ENCODE measurements at regions not wholly inside any gene's neighbourhood (a gene's known extent, or its start where the extent isn't known, plus 50 kb on each side); places are given as distances from the start of the nearest gene placed in this dataset.

- H3K27ac ChIP-seq: no peak overlapping the region
- intact Hi-C loops (cut with DNase I): no loop called here
- H3K27me3 ChIP-seq: no peaks in the 10 kb centered on the region
- H3K9me3 ChIP-seq: peaks cover 8 to 9% of the 10 kb centered on the region in 2 donors
- H3K36me3 ChIP-seq: no peaks in the 10 kb centered on the region
- no peak for TF ChIP-seq CTCF (IDR thresholded peaks at IDR 0.05)
- H3K4me1 ChIP-seq: no peaks in the 10 kb centered on the region
- H3K4me3 ChIP-seq: no peak overlapping the region
- DNase-seq (ENCODE audit: low spot score in 2 of 2): no peak
Measured at GRCh38 chr2:43123486-43123885, 102.9 kb downstream of the ZFP36L2 start.

GRCh38 chr2:43123028-43123427 is 103.4 kb downstream of the ZFP36L2 start:
- Histone ChIP-seq H3K4me1 (no peaks in the 10 kb centered on the region), H3K4me3 (no peak overlapping the region), H3K27me3 (no peaks in the 10 kb centered on the region), H3K27ac (no peak overlapping the region), H3K36me3 (no peaks in the 10 kb centered on the region), H3K9me3 (peaks cover 8 to 9% of the 10 kb centered on the region in 2 donors)
- DNase-seq (ENCODE audit: low spot score in 2 of 2): no peak
- TF ChIP-seq CTCF (IDR thresholded peaks at IDR 0.05): no peak
- intact Hi-C loops (cut with DNase I): no loop called here

- TF ChIP-seq CTCF (IDR thresholded peaks at IDR 0.05): no peak
- Histone ChIP-seq H3K4me1 (no peaks in the 10 kb centered on the region), H3K27ac (no peak overlapping the region), H3K4me3 (no peak overlapping the region), H3K36me3 (no peaks in the 10 kb centered on the region), H3K9me3 (peaks cover 8 to 9% of the 10 kb centered on the region in 2 donors), H3K27me3 (no peaks in the 10 kb centered on the region)
- intact Hi-C loops (cut with DNase I): no loop called here
- no peak for DNase-seq (ENCODE audit: low spot score in 2 of 2)
Measured at GRCh38 chr2:43121580-43122314, 104.7 kb downstream of the ZFP36L2 start.

GRCh38 chr2:43119303-43119702 is 107.1 kb downstream of the ZFP36L2 start:
- no peaks in the 10 kb centered on the region for H3K36me3 ChIP-seq
- no peak for TF ChIP-seq CTCF (IDR thresholded peaks at IDR 0.05)
- H3K27me3 ChIP-seq: no peaks in the 10 kb centered on the region
- no peaks in the 10 kb centered on the region for H3K4me1 ChIP-seq
- no peak overlapping the region for H3K27ac ChIP-seq
- H3K9me3 ChIP-seq: peaks cover 8 to 9% of the 10 kb centered on the region in 2 donors
- no peak overlapping the region for H3K4me3 ChIP-seq
- DNase-seq (ENCODE audit: low spot score in 2 of 2): no peak
- intact Hi-C loops (cut with DNase I): no loop called here

- Histone ChIP-seq H3K27ac (no peak overlapping the region), H3K36me3 (no peaks in the 10 kb centered on the region), H3K4me3 (no peak overlapping the region), H3K9me3 (peaks cover 8 to 9% of the 10 kb centered on the region in 2 donors), H3K27me3 (no peaks in the 10 kb centered on the region), H3K4me1 (no peaks in the 10 kb centered on the region)
- DNase-seq (ENCODE audit: low spot score in 2 of 2): no peak
- no peak for TF ChIP-seq CTCF (IDR thresholded peaks at IDR 0.05)
- intact Hi-C loops (cut with DNase I): no loop called here
Measured at GRCh38 chr2:43117521-43118143, 108.8 kb downstream of the ZFP36L2 start.

All from ascending aorta (tissue), 2 donors.